Stimulated activated effector memory CD8-positive, alpha-beta T cell treated with anti-CD3 and anti-CD28 coated beads, Interleukin-12 subunit alpha, Interleukin-12 subunit beta, amount 100 ng/mL, for 72 hours (primary cell): ENCODE measurements at regions not wholly inside any gene's neighbourhood (a gene's known extent, or its start where the extent isn't known, plus 50 kb on each side); places are given as distances from the start of the nearest gene placed in this dataset.
"Not testable (repeated sequence)": the region's sequence is repeated elsewhere in the genome, so short reads cannot be mapped to it uniquely, and the experiment has no call there.

Experiments
- ATAC-seq: fragments of 150-1000 bp; cut with Tn5 transposase; 2 replicates; pipeline ENCODE4 v1.10.0; 2021
- DNase-seq, 2 donors: peaks; one replicate each; pipeline ENCODE4 v3.0.0; 2021 to 2022; ENCODE audit warnings: low spot score in 2 of 2
- H3K27ac Mint-ChIP-seq: one replicate; pipeline ENCODE4 v1.8.0; 2022; ENCODE audit warnings: mild to moderate bottlenecking, mixed read lengths
- H3K36me3 Mint-ChIP-seq: one replicate; pipeline ENCODE4 v1.8.0; 2022; ENCODE audit warnings: mild to moderate bottlenecking, mixed read lengths
- H3K4me1 Mint-ChIP-seq: one replicate; pipeline ENCODE4 v1.8.0; 2022; ENCODE audit warnings: mixed read lengths
- H3K4me3 Mint-ChIP-seq: one replicate; pipeline ENCODE4 v1.8.0; 2022; ENCODE audit warnings: mild to moderate bottlenecking, mixed read lengths
- H3K9me3 Mint-ChIP-seq: one replicate; pipeline ENCODE4 v1.8.0; 2022; ENCODE audit warnings: mixed read lengths

DNA sequence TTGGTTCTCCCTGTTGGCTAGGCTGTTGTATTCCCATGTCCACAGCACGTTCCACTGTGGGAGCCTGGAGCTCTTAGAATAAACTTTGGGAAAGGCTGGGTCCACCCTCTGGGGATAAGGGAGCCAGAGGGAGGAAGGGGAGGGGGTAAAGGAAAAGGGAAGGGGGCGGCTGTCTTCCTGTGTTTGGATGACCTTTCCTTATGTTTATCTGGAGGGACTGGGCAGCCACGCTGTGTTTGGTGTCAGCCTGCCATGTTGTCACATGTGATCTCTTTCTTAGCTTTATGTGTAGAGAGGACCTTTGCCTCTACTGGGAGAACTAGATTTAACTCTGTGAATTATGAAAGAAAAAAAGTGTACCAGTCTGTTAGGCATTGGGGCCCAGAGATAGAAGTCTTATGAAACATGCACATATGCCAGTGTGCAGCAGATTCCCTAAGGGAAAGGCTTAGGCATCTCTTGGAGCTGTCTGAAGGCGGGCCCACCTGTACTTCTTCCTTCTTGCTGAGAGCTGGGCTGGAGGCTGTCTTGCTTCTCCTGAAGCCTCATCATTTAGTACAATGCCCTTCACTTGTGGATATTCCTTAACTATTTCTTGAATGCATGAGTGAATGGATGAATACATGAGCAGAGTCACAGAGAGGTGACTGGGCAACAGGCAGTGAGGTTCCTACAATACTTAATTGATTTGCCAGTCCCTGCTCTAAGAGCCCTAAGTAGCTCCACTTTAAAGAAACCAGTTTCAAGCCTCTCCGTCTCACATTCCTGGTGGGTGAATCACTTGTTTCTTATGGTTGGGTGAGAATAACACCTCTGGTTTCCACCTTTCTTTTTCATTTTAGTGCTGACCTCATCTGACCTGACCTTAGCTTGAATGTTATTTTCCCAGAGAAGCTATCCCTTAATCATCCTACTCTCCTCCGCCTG, 62.5 kb upstream of the ARHGAP29 start:
- ATAC-seq (no peak), DNase-seq (no peak)
- H3K4me3 Mint-ChIP-seq = no peak overlapping the region
- no peaks in the 10 kb centered on the region for H3K4me1 Mint-ChIP-seq
- no peaks in the 10 kb centered on the region for H3K9me3 Mint-ChIP-seq
- H3K27ac Mint-ChIP-seq = no peak overlapping the region
- H3K36me3 Mint-ChIP-seq = no peaks in the 10 kb centered on the region

DNA sequence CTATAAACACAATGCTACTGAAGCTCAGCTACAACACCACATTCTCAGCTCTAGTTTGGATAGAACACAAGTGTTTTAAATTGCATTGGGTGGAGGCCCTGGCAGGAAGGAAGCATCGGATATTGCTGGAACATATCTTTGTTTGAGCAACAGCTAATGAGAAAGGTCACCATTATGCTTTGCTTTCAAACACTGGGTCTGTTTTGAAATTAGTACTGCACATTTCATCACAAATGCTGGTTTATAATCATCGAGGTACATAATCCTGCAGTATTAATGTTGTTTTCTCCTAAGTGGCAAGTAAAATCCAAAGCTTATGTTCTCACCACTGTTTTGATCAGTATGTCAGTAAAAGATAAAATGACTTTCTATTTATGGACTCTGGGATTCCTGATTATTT, 61.5 kb upstream of the ARHGAP29 start:
- H3K4me1 Mint-ChIP-seq = no peaks in the 10 kb centered on the region
- DNase-seq = no peak
- H3K4me3 Mint-ChIP-seq = no peak overlapping the region
- no peak overlapping the region for H3K27ac Mint-ChIP-seq
- no peaks in the 10 kb centered on the region for H3K36me3 Mint-ChIP-seq
- H3K9me3 Mint-ChIP-seq = no peaks in the 10 kb centered on the region
- ATAC-seq = no peak

DNA sequence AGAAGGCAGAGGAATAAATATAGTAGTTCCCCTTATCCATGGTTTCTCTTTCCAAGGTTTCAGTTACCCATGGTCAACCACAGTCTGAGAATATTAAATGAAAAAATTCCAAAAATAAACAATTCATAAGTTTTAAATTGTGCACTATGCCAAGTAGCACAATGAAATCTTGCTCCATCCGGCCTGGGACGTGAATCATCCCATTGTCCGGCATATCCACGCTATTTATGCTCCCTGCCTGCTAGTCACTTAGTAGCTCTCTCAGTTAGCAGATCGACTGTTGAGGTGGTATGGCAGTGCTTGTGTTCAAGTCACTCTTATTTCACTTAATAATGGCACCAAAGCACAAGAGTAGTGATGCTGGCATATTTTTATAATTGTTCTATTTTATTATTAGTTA, 58.6 kb upstream of the ARHGAP29 start:
- no peak overlapping the region for H3K4me3 Mint-ChIP-seq

DNA sequence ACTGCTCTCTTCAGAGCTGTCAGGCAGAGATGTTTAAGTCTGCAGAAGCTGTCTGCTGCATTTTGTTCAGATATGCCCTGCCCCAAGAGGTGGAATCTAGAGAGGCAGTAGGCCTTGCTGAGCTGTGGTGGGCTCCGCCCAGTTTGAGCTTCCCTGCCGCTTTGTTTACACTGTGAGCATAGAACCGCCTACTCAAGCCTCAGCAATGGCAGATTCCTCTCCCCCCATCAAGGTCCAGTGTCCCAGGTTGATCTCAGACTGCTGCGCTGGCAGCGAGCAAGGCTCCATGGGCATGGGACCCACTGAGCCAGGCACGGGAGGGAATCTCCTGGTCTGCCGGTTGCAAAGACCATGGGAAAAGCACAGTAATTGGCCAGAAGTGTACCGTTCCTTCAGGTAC, 55.6 kb upstream of the ARHGAP29 start:
- not testable (repeated sequence) for H3K36me3 Mint-ChIP-seq, DNase-seq, H3K9me3 Mint-ChIP-seq, ATAC-seq, H3K4me3 Mint-ChIP-seq, H3K27ac Mint-ChIP-seq, H3K4me1 Mint-ChIP-seq

More for the DNA sequence above, 58.6 kb upstream of the ARHGAP29 start:
- ATAC-seq (no peak), DNase-seq (no peak)
- Mint-ChIP-seq H3K9me3 (no peaks in the 10 kb centered on the region), H3K36me3 (no peaks in the 10 kb centered on the region), H3K27ac (no peak overlapping the region), H3K4me1 (no peaks in the 10 kb centered on the region)

DNA sequence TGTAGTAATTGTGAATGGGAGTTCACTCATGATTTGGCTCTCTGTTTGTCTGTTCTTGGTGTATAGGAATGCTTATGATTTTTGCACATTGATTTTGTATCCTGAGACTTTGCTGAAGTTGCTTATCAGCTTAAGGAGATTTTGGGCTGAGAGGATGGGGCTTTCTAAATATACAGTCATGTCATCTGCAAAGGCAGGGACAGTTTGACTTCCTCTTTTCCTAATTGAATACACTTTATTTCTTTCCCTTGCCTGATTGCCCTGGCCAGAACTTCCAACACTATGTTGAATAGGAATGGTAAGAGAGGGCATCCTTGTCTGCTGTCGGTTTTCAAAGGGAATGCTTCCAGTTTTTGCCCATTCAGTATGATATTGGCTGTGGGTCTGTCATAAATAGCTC, 51.9 kb upstream of the ARHGAP29 start:
- not testable (repeated sequence) for H3K9me3 Mint-ChIP-seq, ATAC-seq, H3K36me3 Mint-ChIP-seq, H3K4me3 Mint-ChIP-seq, H3K4me1 Mint-ChIP-seq, H3K27ac Mint-ChIP-seq, DNase-seq
